ENCODE measurements at regions not wholly inside any gene's neighbourhood (a gene's known extent, or its start where the extent isn't known, plus 50 kb on each side); places are given as distances from the start of the nearest gene placed in this dataset.

- no peak overlapping the region for H3K27ac ChIP-seq (replicated peaks)
- H3K4me1 ChIP-seq: no peaks in the 10 kb centered on the region
- intact Hi-C loops (cut with micrococcal nuclease): no loop called here
- H3K27me3 ChIP-seq (ENCODE audit: low read depth): no peaks in the 10 kb centered on the region
- no peak overlapping the region for H3K4me3 ChIP-seq
- H3K9me3 ChIP-seq (replicated peaks): no peaks in the 10 kb centered on the region
- no peak for TF ChIP-seq CTCF (IDR thresholded peaks at IDR 0.05; ENCODE audit: borderline replicate concordance)
- DNase-seq: no peak
- no peaks in the 10 kb centered on the region for H3K36me3 ChIP-seq
Observed at GRCh38 chr15:95121191-95121590, 889.8 kb downstream of the MCTP2 start.

GRCh38 chr15:95125803-95126202, 894.4 kb downstream of the MCTP2 start:
- no peak for DNase-seq
- intact Hi-C loops (cut with micrococcal nuclease): no loop called here
- Histone ChIP-seq H3K4me3 (no peak overlapping the region), H3K27ac (replicated peaks) (no peak overlapping the region), H3K4me1 (peaks cover 14% of the 10 kb centered on the region), H3K36me3 (no peaks in the 10 kb centered on the region), H3K27me3 (ENCODE audit: low read depth) (no peaks in the 10 kb centered on the region), H3K9me3 (replicated peaks) (no peaks in the 10 kb centered on the region)
- TF ChIP-seq CTCF (IDR thresholded peaks at IDR 0.05; ENCODE audit: borderline replicate concordance): no peak

GRCh38 chr15:95127356-95127755, 896.0 kb downstream of the MCTP2 start:
- no peak for DNase-seq
- intact Hi-C loops (cut with micrococcal nuclease): no loop called here
- Histone ChIP-seq H3K4me3 (no peak overlapping the region), H3K27ac (replicated peaks) (no peak overlapping the region), H3K36me3 (no peaks in the 10 kb centered on the region), H3K4me1 (peaks cover 24% of the 10 kb centered on the region), H3K27me3 (ENCODE audit: low read depth) (no peaks in the 10 kb centered on the region), H3K9me3 (replicated peaks) (no peaks in the 10 kb centered on the region)
- no peak for TF ChIP-seq CTCF (IDR thresholded peaks at IDR 0.05; ENCODE audit: borderline replicate concordance)

- peaks cover 24% of the 10 kb centered on the region for H3K4me1 ChIP-seq
- no peaks in the 10 kb centered on the region for H3K9me3 ChIP-seq (replicated peaks)
- peak overlapping the region; percentile 43 for H3K27ac ChIP-seq (replicated peaks)
- DNase-seq: peak; percentile 26
- no peak for TF ChIP-seq CTCF (IDR thresholded peaks at IDR 0.05; ENCODE audit: borderline replicate concordance)
- intact Hi-C loops (cut with micrococcal nuclease): no loop called here
- H3K27me3 ChIP-seq (ENCODE audit: low read depth): no peaks in the 10 kb centered on the region
- H3K4me3 ChIP-seq: no peak overlapping the region
- no peaks in the 10 kb centered on the region for H3K36me3 ChIP-seq
Observed at GRCh38 chr15:95129574-95129973, 898.2 kb downstream of the MCTP2 start.

GRCh38 chr15:95131131-95131556, 899.8 kb downstream of the MCTP2 start:
- DNase-seq: no peak
- Histone ChIP-seq H3K9me3 (replicated peaks) (no peaks in the 10 kb centered on the region), H3K27ac (replicated peaks) (peak overlapping the region; percentile 49), H3K4me3 (no peak overlapping the region), H3K36me3 (no peaks in the 10 kb centered on the region), H3K4me1 (peaks cover 24% of the 10 kb centered on the region), H3K27me3 (ENCODE audit: low read depth) (no peaks in the 10 kb centered on the region)
- intact Hi-C loops (cut with micrococcal nuclease): no loop called here
- TF ChIP-seq CTCF (IDR thresholded peaks at IDR 0.05; ENCODE audit: borderline replicate concordance): no peak

GRCh38 chr15:95132774-95133173, 901.4 kb downstream of the MCTP2 start:
- no peaks in the 10 kb centered on the region for H3K27me3 ChIP-seq (ENCODE audit: low read depth)
- H3K27ac ChIP-seq (replicated peaks): no peak overlapping the region
- H3K4me3 ChIP-seq: no peak overlapping the region
- no peaks in the 10 kb centered on the region for H3K9me3 ChIP-seq (replicated peaks)
- H3K4me1 ChIP-seq: peaks cover 24% of the 10 kb centered on the region
- no peak for DNase-seq
- no peaks in the 10 kb centered on the region for H3K36me3 ChIP-seq
- intact Hi-C loops (cut with micrococcal nuclease): no loop called here
- no peak for TF ChIP-seq CTCF (IDR thresholded peaks at IDR 0.05; ENCODE audit: borderline replicate concordance)

Data from left ventricle myocardium inferior (tissue), 1 donor.